ENCODE measurements at regions not wholly inside any gene's neighbourhood (a gene's known extent, or its start where the extent isn't known, plus 50 kb on each side); places are given as distances from the start of the nearest gene placed in this dataset.

DNA sequence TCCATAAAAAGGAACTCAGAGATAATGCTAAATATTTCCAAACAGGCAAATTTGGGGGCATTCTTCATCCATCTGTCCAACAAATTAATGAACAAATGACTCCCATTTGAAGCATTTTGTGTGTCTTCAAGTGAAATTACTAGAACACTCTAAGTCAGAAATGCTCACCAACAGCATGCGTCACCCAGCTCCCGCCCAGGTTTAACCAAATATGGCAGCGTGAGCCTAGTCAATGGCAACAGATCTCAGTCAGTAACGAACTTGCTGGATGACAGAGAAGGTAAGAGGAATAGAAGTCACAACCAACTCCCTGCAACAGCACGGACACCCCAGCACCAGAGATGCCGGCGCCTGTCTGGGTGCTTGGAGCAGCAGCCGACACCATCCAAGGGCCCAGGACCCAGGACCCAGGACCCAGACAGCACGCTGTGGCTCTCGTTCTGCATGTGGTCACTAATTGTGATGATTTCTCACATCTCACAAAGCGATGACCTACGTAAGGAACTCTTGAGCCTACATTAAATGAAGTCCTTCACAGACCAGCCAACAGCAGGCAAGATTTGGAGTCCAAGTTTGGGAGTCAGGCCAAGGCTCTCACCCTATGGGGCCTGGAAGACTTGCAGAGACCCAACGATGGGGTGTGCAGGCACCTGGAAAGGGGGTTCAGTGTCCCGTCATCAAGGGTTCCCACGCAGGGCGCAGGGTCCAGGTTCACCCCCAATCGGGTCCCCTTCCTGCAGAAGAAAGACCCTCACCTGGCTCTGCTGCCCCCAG, 556.9 kb downstream of the BRD1 start:
- no peak for DNase-seq

DNA sequence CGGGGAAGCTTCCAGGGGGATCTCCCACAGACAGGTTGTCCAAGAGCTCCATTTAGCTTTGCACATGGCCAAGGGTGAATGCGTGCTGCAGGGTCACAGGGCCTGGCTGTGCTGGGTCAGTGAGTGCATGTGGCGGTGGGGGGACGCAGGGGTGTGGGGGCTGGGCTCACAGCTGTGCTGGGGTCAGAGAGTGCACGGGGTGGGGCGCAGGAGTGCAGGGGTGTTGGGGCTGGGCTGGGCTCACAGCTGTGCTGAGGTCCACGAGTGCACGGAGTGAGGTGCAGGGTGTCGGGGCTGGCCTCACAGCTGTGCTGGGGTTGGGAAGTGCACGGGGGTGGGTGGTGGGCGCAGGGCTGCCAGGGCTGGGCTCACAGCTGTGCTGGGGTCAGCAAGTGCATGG, 557.7 kb downstream of the BRD1 start:
- DNase-seq: no peak

DNA sequence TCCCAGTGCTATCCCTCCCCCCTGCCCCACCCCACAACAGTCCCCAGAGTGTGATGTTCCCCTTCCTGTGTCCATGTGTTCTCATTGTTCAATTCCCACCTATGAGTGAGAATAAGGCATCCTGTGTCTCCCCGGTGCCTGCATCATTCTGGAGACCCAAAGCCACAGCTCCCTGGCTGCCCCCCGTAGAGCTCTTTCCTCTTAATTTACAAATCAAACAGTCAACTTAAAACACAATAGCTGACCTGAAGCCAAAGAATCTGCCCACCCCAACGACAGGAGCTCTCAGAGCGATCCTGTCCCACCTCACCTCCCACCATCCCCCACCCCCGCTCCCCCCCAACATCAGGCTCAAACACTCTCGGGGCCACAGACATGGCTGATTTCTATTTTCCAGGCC, 558.3 kb downstream of the BRD1 start:
- DNase-seq: no peak

DNA sequence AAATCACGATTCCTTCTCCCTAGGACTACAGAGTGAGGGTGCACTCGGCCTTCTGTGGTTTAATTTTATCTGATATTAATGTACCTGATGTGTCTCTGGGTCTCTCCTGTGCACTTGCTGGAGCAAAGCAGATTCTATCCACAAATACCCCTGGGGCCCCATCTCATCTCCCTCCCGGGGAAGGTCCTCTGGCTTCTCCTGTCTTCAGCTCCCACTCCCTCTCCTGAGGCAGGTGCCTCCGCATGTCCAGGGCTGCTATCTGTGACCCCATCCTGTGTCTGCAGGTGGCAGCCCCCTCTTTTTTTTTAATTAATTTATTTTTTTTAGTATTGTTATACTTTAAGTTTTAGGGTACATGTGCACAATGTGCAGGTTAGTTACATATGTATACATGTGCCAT, 558.7 kb downstream of the BRD1 start:
- no peak for DNase-seq

DNA sequence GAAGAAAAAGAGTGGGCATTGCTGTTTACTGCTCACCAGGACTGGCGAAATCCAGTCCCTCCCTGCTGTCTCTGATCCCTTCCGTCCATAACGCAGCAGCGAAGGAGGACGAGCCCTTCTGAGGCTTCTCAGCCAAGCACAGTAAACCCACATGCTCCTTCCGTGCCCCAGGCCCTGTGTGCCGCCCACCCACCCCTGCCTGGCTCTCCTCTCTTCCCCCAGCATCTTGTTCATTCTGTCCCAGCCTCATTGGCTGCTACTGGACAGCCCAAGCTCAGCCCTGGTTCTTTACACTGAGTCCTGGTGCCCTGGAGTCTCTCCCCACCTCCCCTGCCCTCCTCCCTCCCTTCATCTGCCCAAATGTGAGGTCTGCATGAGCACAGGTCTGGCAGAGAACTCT, 559.7 kb downstream of the BRD1 start:
- DNase-seq: no peak

DNA sequence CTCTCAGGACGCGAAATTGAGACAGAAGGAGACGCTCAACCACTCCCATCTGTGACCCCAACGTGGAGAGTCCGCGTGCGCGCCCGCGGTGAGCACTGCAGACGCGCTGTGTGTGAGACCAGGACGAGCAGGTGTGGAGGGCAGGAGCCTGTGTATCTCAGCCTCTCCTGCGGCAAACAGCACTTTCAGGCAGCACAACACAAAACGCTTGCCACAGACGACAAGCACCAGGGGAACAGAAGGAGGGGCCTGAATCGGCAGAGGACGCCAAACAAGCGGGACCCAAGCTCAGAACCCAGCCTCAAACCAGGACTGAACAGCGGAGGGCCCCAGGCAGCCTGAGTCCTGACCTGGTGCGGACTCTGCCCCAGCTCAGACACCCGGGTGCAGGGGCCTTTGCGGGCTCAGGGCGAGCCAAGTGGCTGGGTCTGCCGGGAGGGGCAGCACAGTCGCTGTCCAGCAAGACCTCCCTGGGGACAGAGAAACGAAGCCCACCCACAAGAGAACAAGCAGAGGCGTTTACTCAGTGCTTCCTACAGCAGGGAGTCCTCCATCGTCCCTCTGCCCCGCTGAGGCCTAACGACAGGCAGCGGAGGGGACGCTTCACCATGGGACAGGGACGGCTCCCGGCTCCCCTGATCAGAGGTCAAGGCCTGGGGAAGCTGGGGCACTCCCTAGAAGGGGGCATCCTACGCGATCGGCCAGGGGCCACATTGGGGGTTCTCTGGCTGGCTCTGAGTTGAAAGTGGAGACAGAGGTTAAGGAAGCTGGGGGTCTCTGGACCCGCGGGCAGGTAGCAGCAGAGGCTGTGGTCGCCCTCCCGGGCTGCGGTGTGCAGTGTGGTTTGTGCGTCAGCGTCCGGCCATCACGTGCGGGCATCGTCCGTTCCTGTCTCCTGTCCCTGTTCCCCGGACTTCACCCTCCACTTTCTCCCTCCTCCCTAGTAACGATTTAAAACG, 560.8 kb downstream of the BRD1 start:
- no peak for DNase-seq

DNA sequence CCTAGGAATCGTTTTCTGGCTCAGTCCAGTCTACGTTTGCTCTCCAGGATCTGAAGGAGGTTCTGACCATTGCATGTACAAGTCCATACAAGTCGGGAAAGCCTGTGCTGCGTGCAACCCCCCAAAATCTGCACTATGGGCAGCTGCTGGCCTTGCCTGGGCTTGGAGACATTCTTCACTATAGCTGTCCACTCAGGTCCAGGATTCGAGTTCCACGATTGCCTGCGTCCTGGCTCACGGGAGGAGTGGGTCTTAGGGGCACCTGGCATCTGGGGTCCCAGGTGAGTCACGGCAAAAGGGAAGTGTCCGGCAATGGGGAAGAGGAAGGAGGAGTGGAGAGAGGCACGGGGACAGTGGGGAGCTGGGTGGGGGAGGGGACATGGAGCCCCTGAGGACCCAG, 563.0 kb downstream of the BRD1 start:
- no peak for DNase-seq

DNA sequence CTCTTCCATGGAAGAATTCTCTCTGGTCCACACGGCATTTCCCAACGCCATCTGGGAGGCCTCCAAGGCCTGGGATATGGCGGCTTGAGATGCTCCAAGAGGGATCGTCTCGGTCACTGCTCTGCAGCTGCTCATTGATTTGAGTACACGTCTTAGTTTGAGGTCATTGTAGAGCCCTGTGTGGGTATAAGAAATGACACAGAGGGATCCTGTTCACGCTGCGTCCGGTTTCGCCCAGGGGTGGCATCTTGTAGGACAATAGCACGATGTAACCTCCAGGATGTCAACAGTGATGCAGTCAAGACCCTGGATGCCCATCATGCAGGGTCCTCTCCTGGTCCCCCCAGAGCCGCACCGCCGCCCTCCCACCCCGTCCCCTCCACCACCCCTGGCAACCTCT, 564.6 kb downstream of the BRD1 start:
- no peak for DNase-seq

DNA sequence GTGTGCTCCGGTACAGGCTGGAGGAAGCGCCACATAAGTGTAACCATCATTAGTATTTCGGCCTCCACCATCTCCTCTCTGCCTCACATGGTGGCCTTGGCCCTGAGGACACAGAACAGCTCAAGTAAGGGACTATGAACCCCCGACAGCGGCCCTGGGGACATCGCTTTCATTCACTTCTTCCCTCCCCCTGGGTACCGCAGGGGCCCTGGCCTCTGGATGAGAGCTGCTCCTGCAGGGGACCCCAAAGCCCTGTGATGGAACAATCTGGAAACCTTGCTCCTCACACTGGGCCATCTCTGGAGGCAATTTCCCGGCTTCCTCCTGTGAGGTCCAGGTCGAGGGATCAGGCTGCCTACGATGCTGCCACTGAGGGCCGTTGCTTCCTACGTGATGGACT, 565.5 kb downstream of the BRD1 start:
- no peak for DNase-seq

DNA sequence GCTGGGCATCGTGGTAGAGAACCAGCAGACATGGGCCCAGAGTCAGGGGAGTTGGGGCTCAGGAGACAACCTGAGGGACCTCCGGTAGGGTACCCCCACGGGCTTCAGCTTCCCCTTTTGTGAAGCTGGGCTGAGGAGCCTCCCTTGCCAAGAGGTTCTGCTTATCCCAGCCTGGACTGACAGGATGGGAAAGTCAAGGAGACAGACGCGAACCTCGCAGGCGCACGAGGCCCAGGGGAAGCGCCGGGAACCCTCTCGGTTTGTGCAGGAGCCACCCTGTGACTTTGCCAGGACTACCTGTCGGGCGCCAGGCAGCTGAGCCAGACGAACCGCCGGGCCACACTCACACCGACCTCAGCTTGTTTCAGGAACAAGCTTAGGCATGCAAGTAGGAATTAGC, 566.1 kb downstream of the BRD1 start:
- DNase-seq: no peak

DNA sequence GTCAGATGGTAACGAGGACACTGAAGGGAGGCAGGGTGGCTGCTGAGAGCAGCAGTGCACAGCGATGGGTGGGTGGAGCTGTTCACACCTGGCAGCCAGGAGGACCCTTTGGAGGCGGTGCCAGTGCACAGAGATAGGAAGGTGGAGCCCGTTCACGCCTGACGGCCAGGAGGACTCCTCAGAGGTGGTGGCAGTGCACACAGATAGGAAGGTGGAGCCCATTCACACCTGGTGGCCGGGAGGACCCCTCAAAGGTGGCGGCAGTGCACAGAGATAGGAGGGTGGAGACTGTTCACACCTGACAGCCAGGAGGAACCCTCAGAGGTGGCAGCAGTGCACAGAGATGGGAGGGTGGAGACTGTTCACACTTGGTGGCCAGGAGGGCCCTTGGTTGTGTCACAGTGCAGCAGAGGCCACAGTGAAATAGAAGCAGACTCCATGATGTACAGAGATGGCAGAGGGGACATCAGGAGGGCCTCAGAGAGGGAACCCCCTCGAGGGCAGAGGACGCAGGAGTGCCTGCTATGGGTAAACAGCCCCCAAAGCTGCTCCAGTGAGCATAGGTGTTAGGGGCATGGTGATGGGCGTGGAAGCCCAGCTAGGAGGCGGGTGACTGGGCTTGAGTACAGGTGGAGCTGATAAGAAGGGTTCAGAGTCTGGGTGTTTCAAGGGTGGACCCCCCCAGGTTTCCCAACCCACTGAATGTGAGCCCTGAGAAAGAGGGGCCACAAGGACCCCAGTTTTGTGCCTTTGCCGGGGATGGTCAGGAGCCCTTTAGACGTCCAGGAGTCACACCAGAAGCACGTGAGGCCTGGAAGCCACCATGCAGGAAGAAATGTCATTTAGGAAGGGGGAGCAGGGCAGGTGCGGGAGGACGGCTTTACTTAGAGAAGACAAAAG, 566.7 kb downstream of the BRD1 start:
- no peak for DNase-seq

DNA sequence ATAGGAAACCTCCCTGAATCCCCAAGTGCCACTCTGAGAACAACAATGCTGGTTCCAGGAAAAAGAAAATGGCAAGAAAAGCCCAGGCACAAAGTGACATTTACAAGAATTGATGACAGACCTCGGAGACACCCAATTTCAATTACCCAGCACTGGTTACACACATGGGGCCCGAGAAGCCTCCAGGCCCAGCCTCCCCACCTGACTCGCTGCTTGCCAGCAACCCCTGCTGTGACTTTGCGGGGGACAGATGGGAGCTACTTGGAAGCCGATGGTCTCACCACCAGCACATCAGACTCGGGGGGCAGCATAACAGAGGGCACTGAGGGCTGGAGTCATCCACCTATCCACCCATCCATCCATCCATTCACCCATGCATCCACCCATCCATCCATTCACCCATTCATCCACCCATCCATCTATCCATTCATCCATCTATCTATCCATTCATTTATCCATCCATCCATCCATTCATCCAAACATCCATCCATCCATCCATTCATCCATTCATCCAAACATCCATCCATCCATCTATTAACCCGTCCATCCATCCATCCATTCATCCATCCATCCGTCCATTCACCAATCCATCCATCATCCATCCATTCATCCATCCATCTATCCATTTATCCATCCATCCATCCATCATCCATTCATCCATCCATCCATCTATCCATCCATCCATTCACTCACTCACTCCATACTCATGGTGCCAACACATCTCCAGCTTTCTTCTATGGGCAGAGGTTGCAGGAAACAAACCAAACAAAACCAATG, 567.6 kb downstream of the BRD1 start:
- no peak for DNase-seq

DNA sequence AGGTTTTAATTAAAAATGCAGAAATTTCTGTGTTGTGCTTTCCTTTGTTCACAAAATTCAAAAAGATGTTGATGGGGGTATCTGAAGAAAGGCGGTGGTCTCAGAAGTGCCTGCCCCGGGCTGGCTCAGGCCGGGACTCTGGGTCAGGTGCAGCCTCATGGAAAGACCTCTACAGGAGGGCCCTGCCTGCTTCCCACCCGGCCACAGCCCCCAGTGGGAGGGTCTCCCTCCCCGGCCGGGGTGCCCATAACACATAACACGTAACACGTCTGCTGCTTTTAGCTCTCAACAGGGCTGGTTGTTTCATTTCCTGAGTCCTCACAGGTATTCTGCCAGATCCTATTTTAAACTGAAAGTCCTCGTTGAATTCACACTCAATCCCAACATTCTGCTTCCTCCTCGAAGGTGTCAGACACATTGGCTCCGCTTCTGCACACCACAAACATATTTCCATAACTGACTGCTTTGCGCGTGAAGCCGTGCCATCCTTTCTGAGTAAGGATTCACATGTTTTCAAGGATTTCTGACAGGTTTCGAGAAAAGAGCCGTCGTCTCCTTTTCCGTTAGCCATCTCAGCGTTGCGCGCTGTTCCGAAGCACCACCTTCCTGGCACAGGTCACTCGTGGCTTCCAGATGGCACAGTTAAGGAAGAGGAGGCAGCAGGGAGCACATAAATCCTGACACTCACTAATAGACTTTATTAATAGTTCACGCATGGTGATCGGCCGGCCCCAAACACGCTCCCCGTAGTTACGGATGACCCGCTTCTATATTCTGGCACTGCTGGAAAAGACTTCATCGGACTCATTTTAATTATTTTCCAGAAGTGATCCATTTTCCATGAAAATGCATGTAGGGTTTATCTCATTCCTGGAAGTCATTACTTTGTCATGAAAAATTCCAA, 569.3 kb downstream of the BRD1 start:
- DNase-seq: no peak

DNA sequence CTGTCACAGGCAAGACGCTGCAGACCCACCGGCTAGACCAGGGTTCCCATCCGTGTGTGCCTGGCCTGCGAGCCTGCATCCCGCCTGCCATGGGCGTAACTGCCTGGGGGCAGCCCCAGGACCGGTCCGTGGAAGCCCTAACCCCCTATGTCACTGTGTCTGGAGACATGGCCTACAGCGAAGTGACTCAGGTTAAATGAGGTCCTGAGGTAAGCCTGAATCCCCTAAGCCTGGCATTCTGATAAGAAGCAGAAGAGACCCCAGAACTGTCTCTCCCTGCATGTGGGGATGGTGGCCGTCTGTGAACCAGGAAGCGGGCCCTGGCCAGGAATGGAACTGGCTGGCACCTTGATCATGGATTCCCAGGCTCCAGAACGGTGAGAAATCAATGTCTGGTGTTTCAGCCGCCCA, 570.1 kb downstream of the BRD1 start:
- DNase-seq: no peak

DNA sequence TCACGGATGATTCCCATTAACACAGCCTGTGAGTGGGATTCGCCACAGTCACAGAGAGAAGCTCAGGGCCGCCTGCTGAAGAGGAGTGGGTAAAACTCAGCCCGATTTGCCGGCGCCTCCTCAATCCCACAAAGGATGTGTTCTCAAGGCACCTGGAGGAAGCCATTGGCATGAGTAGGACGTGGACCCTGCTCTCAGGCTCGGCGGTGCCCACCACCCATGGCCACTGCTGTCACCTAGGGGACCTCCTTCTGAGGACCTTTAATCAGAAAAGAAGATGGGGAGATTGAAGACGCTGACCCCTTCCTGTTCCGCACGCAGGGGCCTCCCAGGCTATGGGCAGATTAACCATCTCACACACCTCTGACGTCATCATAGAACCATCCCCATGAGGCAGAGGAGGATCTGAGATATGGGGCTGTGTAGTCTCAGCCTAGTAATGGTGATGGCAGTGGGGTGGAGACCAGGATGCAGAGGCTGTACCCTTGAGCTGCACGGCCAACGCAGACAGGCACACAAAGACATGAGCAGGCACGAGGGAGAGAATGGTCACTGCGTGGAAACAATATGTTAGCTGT, 571.8 kb downstream of the BRD1 start:
- DNase-seq: no peak

DNA sequence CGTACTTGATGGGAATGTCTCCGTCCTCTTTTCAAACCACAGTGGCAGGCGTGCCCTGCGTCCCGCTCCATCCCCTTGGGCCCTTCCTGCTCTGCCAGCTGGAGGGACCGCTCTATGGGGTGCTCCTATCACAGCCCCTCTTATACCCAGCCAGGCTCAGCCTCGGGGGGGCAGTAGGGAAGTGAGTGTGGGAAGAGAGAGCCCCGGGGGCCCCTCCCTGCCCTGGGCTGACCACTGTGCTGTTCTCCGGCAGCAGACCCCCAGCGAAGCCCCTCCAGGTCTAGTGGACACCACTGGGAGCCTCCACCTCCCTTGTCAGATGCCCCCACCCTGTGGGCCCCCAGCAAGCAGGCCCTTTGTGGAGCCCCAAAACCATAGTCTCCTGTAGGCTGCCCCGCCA, 572.5 kb downstream of the BRD1 start:
- DNase-seq: no peak

DNA sequence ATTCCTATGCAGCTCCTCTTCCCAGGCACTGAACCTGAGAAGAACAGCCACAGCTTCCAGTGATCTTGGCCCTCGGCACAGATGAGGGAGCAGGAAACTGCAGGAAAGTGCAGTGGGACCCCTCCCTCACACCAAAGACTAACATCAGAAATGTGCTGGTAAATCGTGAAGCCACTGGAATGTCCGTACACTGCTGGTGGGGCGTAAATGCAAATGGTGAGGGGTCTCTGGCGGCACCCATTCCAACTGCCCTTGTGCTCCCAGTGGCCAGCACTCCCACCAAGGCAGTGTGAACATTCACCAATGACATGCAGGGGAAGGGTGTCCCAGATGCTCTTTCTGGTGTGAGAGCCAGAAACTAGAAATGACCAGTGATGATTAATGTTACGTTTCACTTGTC, 574.0 kb downstream of the BRD1 start:
- no peak for DNase-seq

DNA sequence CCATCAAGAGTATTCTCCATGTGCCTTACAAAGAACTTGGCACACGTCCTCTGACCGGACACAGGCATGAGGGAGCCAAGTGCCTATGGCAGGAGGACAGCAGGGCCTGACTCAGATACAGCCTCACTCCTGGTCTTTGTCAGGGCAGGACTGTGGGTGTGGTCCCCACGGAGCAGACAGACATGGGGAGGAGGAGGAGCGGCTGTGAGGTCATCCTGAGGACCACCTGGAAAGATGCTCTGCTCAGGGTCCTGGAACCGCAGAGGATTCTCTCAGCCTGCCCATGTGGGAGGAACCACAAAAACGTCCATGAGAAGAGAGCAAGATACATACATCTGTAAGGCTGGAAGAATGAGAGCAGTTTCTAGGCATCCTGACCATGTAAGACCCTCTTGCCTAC, 576.3 kb downstream of the BRD1 start:
- DNase-seq: no peak

DNA sequence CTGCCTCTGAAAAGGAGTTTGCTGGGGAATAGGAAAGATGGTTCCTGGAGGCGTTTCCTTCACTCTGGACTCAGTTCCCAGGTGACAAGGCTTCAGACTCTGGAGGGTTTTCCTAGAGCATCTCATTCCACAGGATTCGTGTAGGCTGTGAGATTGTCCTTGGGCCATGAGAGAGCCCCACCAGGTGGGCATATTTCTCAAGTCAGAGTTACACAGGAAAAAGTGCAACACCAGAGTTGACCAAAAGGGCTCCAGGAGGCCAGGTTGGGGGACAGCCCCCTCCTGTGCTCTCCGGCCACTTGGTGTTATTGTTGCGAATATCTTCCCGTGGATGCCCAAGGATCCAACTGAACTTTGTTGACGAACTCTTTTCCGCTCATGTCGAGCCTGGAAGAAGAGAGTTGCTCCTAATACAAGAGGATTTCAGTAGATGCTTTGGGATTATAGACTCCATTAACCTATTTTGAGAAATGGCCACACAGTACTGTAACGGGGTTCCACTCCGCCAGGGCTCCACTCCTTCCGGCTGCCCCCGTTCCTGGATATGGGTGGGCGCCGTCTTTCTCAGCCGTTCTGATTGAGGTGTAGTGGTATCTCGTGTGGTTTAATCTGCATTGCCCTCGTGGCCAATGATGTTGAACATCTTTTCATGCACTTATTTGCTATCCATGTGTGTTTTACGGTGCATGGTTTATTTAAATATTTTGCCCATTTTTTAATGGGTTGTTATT, 580.3 kb downstream of the BRD1 start:
- no peak for DNase-seq

Data from hematopoietic multipotent progenitor cell treated with erythropoietin and hydrocortisone succinate and interleukin-3 and kit ligand, for 6 days (in vitro differentiated cells).